ENCODE measurements at regions not wholly inside any gene's neighbourhood (a gene's known extent, or its start where the extent isn't known, plus 50 kb on each side); places are given as distances from the start of the nearest gene placed in this dataset.

DNA sequence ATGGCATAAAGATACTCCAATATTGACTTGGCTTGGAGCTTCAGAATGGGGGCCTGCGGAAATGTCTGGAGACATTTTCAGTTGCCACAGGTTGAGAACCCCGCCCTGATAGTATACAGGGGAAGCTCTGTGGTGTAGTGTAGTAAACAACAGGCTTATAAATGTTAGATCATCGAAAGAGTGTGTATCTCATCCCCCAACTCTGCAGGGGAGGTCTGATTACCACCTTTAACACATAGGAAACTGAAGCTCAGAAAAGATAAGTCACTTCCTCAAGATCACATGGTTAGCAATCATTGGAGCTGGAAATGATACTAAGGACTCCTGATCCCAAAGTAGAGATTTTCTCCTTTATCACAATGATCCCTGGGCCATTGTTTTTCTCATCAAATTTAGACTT lies 144.5 kb upstream of the BMPER start:
- CTCF ChIA-PET = interaction anchor here (0.5 to 2.6 kb wide), 7 partner anchors 20 to 301 kb away, joined by 3 to 13 read pairs (median 3); no protein-coding TSS in a partner anchor

GRCh38 chr7:33761449-33762080 lies 143.8 kb upstream of the BMPER start:
- no peak for DNase-seq (ENCODE audit: extremely low spot score)
- TF ChIP-seq BHLHE40 (IDR thresholded peaks at IDR 0.05; ENCODE audit: borderline replicate concordance) (no peak), CTBP1 (IDR thresholded peaks at IDR 0.05; ENCODE audit: borderline replicate concordance) (peak; percentile 62; the same call in 1 of the 2 replicates)
- TF ChIP-seq, protein P1, sequence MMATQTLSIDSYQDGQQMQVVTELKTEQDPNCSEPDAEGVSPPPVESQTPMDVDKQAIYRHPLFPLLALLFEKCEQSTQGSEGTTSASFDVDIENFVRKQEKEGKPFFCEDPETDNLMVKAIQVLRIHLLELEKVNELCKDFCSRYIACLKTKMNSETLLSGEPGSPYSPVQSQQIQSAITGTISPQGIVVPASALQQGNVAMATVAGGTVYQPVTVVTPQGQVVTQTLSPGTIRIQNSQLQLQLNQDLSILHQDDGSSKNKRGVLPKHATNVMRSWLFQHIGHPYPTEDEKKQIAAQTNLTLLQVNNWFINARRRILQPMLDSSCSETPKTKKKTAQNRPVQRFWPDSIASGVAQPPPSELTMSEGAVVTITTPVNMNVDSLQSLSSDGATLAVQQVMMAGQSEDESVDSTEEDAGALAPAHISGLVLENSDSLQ (IDR thresholded peaks at IDR 0.05) = peak; percentile 93
- CTCF ChIA-PET = interaction anchor here (0.5 to 2.6 kb wide), 7 partner anchors 45 to 302 kb away, joined by 3 to 13 read pairs (median 5); no protein-coding TSS in a partner anchor
- POLR2A ChIA-PET = interaction anchor here (0.7 to 2.1 kb wide), 3 partner anchors 27 to 143 kb away, joined by 4 to 13 read pairs (median 4); no protein-coding TSS in a partner anchor

More for the DNA sequence above, 144.5 kb upstream of the BMPER start:
- no peak for DNase-seq (ENCODE audit: extremely low spot score)
- POLR2A ChIA-PET = interaction anchor here (0.7 to 2.1 kb wide), 3 partner anchors 26 to 144 kb away, joined by 4 to 13 read pairs (median 4); no protein-coding TSS in a partner anchor
- TF ChIP-seq L3MBTL2 (conservative IDR thresholded peaks at IDR 0.05) (no peak), LEF1 (IDR thresholded peaks at IDR 0.05; ENCODE audit: borderline replicate concordance) (no peak), HDGF (IDR thresholded peaks at IDR 0.05; ENCODE audit: borderline replicate concordance) (no peak), ARNT (IDR thresholded peaks at IDR 0.05) (no peak), TARDBP (IDR thresholded peaks at IDR 0.05) (no peak), FOXA1 (IDR thresholded peaks at IDR 0.05) (no peak), NFRKB (IDR thresholded peaks at IDR 0.05) (no peak), BHLHE40 (IDR thresholded peaks at IDR 0.05; ENCODE audit: borderline replicate concordance) (no peak), SP1 (IDR thresholded peaks at IDR 0.05) (no peak), CTBP1 (IDR thresholded peaks at IDR 0.05; ENCODE audit: borderline replicate concordance) (no peak), FOXK2 (IDR thresholded peaks at IDR 0.05) (no peak), SUZ12 (IDR thresholded peaks at IDR 0.05) (no peak), ELF4 (IDR thresholded peaks at IDR 0.05) (no peak), ZNF384 (IDR thresholded peaks at IDR 0.05) (no peak), FOXM1 (IDR thresholded peaks at IDR 0.05; ENCODE audit: borderline replicate concordance) (no peak)
- TF ChIP-seq, protein P1 (IDR thresholded peaks at IDR 0.05) = no peak

- ChIA-PET POLR2A (no interaction called here), CTCF (interaction anchor here (0.7 to 2.6 kb wide), 5 partner anchors 12 to 133 kb away, joined by 3 to 13 read pairs (median 4); no protein-coding TSS in a partner anchor)
- no peak for DNase-seq (ENCODE audit: extremely low spot score)
- TF ChIP-seq HDGF (IDR thresholded peaks at IDR 0.05; ENCODE audit: borderline replicate concordance) (no peak), L3MBTL2 (conservative IDR thresholded peaks at IDR 0.05) (no peak), ZNF384 (IDR thresholded peaks at IDR 0.05) (no peak), LEF1 (IDR thresholded peaks at IDR 0.05; ENCODE audit: borderline replicate concordance) (no peak), SUZ12 (IDR thresholded peaks at IDR 0.05) (no peak), TARDBP (IDR thresholded peaks at IDR 0.05) (no peak), SP1 (IDR thresholded peaks at IDR 0.05) (no peak), BHLHE40 (IDR thresholded peaks at IDR 0.05; ENCODE audit: borderline replicate concordance) (no peak)
These were observed 143.0 kb upstream of the BMPER start for GRCh38 chr7:33762151-33762910.

GRCh38 chr7:33762911-33763306 lies 142.4 kb upstream of the BMPER start:
- ChIA-PET POLR2A (no interaction called here), CTCF (interaction anchor here (0.7 to 1.9 kb wide), 4 partner anchors 12 to 45 kb away, joined by 3 to 7 read pairs (median 4); no protein-coding TSS in a partner anchor)
- TF ChIP-seq FOXA1 (IDR thresholded peaks at IDR 0.05) = no peak
- TF ChIP-seq ELF4 (IDR thresholded peaks at IDR 0.05) = no peak
- TF ChIP-seq, protein P1 (IDR thresholded peaks at IDR 0.05) = no peak
- no peak for TF ChIP-seq NFRKB (IDR thresholded peaks at IDR 0.05)
- no peak for TF ChIP-seq SP1 (IDR thresholded peaks at IDR 0.05)
- TF ChIP-seq HDGF (IDR thresholded peaks at IDR 0.05; ENCODE audit: borderline replicate concordance) = no peak
- TF ChIP-seq L3MBTL2 (conservative IDR thresholded peaks at IDR 0.05) = no peak
- TF ChIP-seq BHLHE40 (IDR thresholded peaks at IDR 0.05; ENCODE audit: borderline replicate concordance) = no peak
- TF ChIP-seq SUZ12 (IDR thresholded peaks at IDR 0.05) = no peak
- no peak for TF ChIP-seq ARNT (IDR thresholded peaks at IDR 0.05)
- TF ChIP-seq FOXM1 (IDR thresholded peaks at IDR 0.05; ENCODE audit: borderline replicate concordance) = no peak
- TF ChIP-seq TARDBP (IDR thresholded peaks at IDR 0.05) = no peak
- DNase-seq (ENCODE audit: extremely low spot score) = no peak

DNA sequence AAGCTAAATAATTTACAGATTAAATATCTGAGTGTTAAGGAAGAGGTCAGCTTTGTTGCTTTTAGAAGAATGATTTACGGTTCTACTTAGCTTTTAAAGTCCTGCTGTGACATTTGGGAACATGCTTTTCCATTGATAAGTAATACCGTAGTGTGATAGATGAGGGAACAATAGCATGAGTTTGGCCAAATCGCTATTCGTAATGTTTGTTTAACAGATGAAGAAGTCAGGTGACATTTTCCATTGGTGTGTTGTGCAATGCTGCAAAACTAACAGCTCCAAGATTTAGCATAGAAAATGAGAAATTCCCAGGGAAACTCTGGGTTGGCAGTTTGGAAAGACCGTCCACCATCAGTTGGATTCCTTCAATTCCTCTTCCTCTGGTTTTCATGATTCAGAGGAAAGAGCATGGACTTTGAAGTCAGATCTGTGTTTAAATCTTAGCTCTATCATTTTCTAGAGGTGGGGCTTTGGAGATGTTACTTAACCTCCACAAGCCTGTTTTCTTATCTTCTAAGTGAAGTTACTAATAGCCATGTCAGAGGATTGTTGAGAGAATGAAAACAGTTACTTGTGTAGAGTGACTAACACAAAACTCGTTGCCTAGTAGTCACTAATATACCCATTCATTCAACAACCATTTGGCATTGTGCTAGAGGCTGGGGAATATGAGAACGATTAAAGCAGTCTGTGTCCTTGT lies 140.4 kb upstream of the BMPER start:
- TF ChIP-seq HDGF (IDR thresholded peaks at IDR 0.05; ENCODE audit: borderline replicate concordance) (no peak), BHLHE40 (IDR thresholded peaks at IDR 0.05; ENCODE audit: borderline replicate concordance) (no peak), ELF4 (IDR thresholded peaks at IDR 0.05) (no peak), TARDBP (IDR thresholded peaks at IDR 0.05) (no peak), ZNF384 (IDR thresholded peaks at IDR 0.05) (0 out of 2 replicates have a peak, but pooled peaks have one; percentile 3), CTBP1 (IDR thresholded peaks at IDR 0.05; ENCODE audit: borderline replicate concordance) (peak; percentile 94), FOXA1 (IDR thresholded peaks at IDR 0.05) (no peak), NFRKB (IDR thresholded peaks at IDR 0.05) (no peak), FOXM1 (IDR thresholded peaks at IDR 0.05; ENCODE audit: borderline replicate concordance) (no peak), SUZ12 (IDR thresholded peaks at IDR 0.05) (no peak), L3MBTL2 (conservative IDR thresholded peaks at IDR 0.05) (no peak; the same call in 1 of the 2 replicates), LEF1 (IDR thresholded peaks at IDR 0.05; ENCODE audit: borderline replicate concordance) (no peak), ARNT (IDR thresholded peaks at IDR 0.05) (peak; percentile 69), SP1 (IDR thresholded peaks at IDR 0.05) (no peak), FOXK2 (IDR thresholded peaks at IDR 0.05) (peak; percentile 55; the same call in 1 of the 2 replicates)
- TF ChIP-seq, protein P1 (IDR thresholded peaks at IDR 0.05) = peak; percentile 94
- CTCF ChIA-PET = interaction anchor here (0.6 to 1.4 kb wide), 4 partner anchors 22 to 168 kb away, joined by 3 to 6 read pairs (median 4); no protein-coding TSS in a partner anchor
- POLR2A ChIA-PET = interaction anchor here (1.0 to 1.2 kb wide), 2 partner anchors 9 to 139 kb away, joined by 3 to 4 read pairs; no protein-coding TSS in a partner anchor
- peak; percentile 44 for DNase-seq (ENCODE audit: extremely low spot score)
